Kidney epithelial cell (primary cell): ENCODE measurements at regions not wholly inside any gene's neighbourhood (a gene's known extent, or its start where the extent isn't known, plus 50 kb on each side); places are given as distances from the start of the nearest gene placed in this dataset.
A peak's percentile ranks its signal among the peaks of the same experiment; 100 is the strongest.

ENCODE experiments used
- DNase-seq: peaks from one replicate; pipeline ENCODE4 v3.0.0-alpha.2; 2010; ENCODE audit warnings: low read depth
- H3K27me3 ChIP-seq: 2 replicates; pipeline ENCODE4 v1.6.0; 2011; ENCODE audit warnings: low read length; ENCODE audit not compliant: control insufficient read depth, insufficient read depth
- H3K36me3 ChIP-seq: 2 replicates; pipeline ENCODE4 v1.5.1; 2011; ENCODE audit warnings: low read length; ENCODE audit not compliant: control insufficient read depth, insufficient read depth
- H3K4me3 ChIP-seq: 2 replicates; pipeline ENCODE4 v1.5.1; 2011; ENCODE audit warnings: low read depth, mild to moderate bottlenecking, control low read depth, low read length
- TF ChIP-seq, protein P1 (sequence below): IDR thresholded peaks from 2 replicates; pipeline ENCODE4 v1.5.1; 2011; ENCODE audit warnings: mild to moderate bottlenecking, moderate library complexity, low read length, control low read depth, inconsistent platforms; ENCODE audit not compliant: insufficient read depth, poor library complexity, severe bottlenecking

DNA sequence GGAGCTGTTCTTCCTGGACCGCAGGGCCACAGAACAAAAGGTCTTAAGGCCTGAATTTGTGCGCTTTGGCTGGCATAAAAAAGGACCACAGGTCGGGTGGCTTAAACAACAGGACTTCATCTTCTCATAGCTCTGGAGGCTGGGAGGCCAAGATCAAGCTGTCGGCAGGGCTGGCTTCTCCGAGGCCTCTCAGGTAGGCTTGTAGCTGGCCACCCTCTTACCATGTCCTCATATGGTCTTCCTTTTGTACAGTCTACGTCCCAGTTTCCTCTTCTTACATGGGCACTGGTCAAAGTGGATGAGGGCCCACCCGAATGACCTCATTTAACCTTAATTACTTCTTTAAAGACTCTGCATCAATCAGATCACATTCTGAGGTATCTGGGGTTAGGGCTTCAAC is 257.6 kb downstream of the CBLN1 start:
- H3K27me3 ChIP-seq = no peaks in the 10 kb centered on the region
- no peaks in the 10 kb centered on the region for H3K36me3 ChIP-seq
- DNase-seq = no peak
- H3K4me3 ChIP-seq = no peak overlapping the region
- TF ChIP-seq, protein P1, sequence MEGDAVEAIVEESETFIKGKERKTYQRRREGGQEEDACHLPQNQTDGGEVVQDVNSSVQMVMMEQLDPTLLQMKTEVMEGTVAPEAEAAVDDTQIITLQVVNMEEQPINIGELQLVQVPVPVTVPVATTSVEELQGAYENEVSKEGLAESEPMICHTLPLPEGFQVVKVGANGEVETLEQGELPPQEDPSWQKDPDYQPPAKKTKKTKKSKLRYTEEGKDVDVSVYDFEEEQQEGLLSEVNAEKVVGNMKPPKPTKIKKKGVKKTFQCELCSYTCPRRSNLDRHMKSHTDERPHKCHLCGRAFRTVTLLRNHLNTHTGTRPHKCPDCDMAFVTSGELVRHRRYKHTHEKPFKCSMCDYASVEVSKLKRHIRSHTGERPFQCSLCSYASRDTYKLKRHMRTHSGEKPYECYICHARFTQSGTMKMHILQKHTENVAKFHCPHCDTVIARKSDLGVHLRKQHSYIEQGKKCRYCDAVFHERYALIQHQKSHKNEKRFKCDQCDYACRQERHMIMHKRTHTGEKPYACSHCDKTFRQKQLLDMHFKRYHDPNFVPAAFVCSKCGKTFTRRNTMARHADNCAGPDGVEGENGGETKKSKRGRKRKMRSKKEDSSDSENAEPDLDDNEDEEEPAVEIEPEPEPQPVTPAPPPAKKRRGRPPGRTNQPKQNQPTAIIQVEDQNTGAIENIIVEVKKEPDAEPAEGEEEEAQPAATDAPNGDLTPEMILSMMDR = no peak

DNA sequence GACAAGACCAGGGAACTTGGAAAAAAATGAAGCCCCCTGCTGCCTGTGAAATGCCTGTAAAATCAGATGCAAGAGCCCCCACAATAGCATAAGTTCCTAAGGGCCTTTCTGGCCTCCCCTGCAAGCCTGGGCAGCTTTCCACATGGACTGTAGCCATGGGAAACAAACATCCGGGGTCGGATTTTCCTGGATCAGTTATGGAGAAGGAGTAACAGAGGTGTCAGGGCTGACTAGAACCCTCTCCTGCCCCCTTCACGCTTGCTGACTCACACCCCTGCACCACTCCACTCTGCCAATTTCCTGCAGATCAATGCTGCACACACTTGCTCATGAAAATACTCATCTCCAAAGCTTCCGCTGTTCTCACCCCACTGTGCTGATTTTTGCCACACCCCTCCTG is 258.6 kb downstream of the CBLN1 start:
- Histone ChIP-seq H3K36me3 (no peaks in the 10 kb centered on the region), H3K27me3 (no peaks in the 10 kb centered on the region), H3K4me3 (no peak overlapping the region)
- peak; percentile 56 for DNase-seq
- TF ChIP-seq, protein P1 = no peak

DNA sequence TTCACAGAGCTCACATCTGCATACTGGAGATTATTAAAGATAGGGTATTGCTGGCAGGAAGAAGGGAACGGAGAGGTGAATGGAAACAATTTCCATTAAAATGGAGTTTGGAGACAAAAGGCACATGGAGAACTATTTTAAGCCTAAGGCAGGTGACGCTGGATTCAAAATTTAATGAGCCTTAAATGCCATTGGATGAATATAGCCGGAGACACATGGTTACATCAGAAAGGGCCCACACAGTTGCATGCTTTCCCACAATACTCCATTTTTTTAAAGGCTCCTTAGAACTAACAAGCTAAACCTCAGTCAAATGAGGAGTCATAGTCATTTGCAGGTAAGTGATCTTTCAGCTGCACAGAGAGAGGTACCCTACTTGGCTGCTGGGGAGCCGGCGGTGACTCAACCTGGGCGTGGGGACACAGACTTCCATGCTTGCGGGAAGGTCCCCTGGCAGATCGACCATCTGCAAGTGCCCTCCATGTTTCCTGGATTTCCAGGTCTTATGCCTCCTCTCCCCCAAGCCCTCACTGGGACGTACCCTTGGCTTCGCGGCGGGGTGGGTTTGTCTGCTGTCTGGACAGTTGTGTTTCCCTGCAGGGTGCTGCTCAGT is 259.2 kb downstream of the CBLN1 start:
- no peaks in the 10 kb centered on the region for H3K27me3 ChIP-seq
- no peak overlapping the region for H3K4me3 ChIP-seq
- DNase-seq = no peak
- H3K36me3 ChIP-seq = no peaks in the 10 kb centered on the region
- TF ChIP-seq, protein P1 = no peak

DNA sequence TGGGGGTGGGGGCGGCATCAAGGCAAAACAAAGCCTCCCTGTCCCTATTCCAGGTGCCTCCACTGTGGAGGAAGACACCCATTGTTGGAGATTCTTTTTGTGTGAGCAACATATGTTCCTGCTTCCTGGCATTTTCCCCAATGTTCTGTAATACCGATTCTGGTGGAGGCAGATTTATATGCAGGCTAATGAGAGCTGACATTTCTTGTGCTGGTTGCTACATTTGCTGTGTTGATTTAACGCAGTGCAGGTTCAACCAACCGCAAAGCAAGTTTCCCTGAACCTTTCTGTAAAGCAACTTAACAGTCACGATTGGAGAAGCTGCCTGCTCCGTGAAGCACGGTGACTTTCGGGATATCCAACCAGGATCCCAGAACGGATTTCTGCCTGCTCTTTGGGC is 260.5 kb downstream of the CBLN1 start:
- TF ChIP-seq, protein P1 = no peak
- no peaks in the 10 kb centered on the region for H3K36me3 ChIP-seq
- DNase-seq = peak; percentile 69
- H3K4me3 ChIP-seq = no peak overlapping the region
- H3K27me3 ChIP-seq = no peaks in the 10 kb centered on the region

DNA sequence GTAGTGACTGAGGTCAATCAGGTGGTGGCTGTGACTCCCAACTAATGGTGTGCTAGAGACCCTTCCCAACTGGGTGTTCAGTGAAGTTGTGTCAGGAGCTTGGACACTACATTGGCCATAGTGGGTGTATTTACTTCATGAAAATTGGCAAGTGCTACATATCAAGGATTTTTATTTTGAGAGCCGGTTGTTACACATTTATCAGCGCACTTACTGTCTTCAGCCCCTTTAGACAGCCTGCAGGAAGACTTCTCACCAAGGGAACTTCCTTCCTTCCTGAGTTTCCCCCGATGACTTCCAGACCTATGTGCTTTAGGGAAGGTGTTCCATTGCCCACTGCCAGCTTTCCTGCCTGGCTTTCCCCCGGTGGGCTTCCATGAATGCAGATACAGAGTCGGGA is 261.2 kb downstream of the CBLN1 start:
- TF ChIP-seq, protein P1 = no peak
- no peak for DNase-seq
- Histone ChIP-seq H3K27me3 (no peaks in the 10 kb centered on the region), H3K36me3 (no peaks in the 10 kb centered on the region), H3K4me3 (no peak overlapping the region)

DNA sequence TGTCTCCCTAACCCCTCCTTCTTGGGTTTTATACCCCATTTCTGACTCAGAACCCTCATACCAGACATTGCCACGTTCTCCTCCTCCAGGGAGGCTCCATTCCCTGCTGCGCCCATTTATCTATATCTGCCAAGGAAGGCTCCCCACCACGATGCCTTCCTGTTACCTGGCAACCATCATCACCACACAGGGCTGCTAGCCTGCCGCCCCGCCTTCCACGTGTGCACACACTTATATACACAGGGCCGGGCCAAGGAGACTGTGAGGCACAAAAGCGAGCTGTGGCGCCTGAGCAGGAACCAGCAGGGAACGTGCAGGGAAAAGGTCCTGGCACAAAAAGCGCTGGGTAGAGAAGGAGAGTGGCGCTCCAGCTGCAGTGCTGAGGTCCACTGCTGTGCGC is 261.8 kb downstream of the CBLN1 start:
- TF ChIP-seq, protein P1 = no peak
- Histone ChIP-seq H3K27me3 (no peaks in the 10 kb centered on the region), H3K4me3 (no peak overlapping the region), H3K36me3 (no peaks in the 10 kb centered on the region)
- DNase-seq = no peak
